ENCODE measurements at regions not wholly inside any gene's neighbourhood (a gene's known extent, or its start where the extent isn't known, plus 50 kb on each side); places are given as distances from the start of the nearest gene placed in this dataset.

DNA sequence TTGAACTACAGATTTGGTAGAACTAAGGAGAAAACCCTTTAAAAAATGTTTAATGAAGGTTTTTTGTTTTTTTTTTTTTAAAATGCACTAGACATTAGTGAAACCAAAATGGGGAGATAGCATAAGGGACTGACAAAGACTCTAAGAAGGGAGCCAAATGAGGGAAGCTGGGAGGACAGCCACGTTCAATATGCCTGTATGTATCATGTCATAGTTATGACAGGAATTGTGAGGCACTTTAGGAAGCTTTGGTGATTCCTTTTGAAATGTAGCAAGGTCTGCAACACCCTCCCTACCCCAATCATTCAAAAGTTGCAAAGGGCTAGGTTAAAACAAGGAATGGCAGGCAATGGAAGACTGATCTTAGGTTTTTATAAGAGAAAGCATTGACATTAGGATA, 526.0 kb downstream of the TLL1 start:
- Histone ChIP-seq H3K9me2 (ENCODE audit: insufficient read depth) (no peaks in the 10 kb centered on the region), H2AFZ (no peak overlapping the region), H3K79me2 (ENCODE audit: insufficient read depth) (no peaks in the 10 kb centered on the region), H3K27ac (no peak overlapping the region), H3F3A (ENCODE audit: insufficient read depth) (no peaks in the 10 kb centered on the region), H3K4me2 (ENCODE audit: unreplicated experiment) (no peak overlapping the region), H4K20me1 (ENCODE audit: insufficient read depth) (no peaks in the 10 kb centered on the region), H3K4me3 (no peak overlapping the region), H3K36me3 (ENCODE audit: low read depth) (no peaks in the 10 kb centered on the region), H3K9ac (no peak overlapping the region), H3K4me1 (ENCODE audit: insufficient read depth) (no peaks in the 10 kb centered on the region), H3K27me3 (replicated peaks; ENCODE audit: insufficient read depth) (no peaks in the 10 kb centered on the region), H3K9me3 (ENCODE audit: low read depth) (no peaks in the 10 kb centered on the region)
- TF ChIP-seq EZH2 (IDR thresholded peaks at IDR 0.05; ENCODE audit: insufficient read depth, poor library complexity, severe bottlenecking) (no peak), EZH2phosphoT487 (IDR thresholded peaks at IDR 0.05; ENCODE audit: insufficient read depth, low read depth) (no peak)
- in situ Hi-C loops (cut with MboI) = no loop called here
- WGBS, 2 experiments (ENCODE audit: low coverage in 1 of 2, low lambda C conversion rate in 2 of 2, missing lambda C conversion rate in 2 of 2) = 0% methylated on average over 1 of the region's 1 CpG
- no peak for DNase-seq

DNA sequence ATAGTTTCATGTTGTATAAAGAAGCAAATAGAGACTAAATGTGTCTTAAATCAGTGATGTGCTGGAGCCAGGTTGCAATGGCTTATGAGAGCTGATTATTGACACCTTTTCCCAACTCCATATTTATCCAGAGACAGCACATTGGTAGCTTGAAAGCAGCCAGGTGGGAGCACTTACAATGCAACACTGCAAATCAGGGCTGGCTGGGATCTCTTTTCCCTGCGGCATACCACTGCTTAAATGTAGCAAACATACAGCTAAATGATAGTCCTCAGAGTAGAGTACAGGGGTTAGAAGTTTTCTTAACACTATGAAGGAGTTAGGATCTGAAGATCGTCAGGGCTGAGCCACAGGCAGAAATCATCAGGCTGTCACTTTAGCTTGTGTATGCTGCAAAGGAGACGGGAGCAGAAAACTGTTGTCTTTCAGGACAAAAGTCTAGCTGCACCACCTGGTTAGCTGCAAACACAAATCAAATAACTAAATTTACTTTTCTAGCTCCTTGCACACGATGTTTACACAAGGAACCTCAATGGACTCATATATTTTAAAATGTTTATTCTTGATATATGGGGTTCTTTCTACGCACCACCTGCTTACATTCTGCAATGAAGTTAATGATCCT, 527.3 kb downstream of the TLL1 start:
- H3K4me3 ChIP-seq = no peak overlapping the region
- H3F3A ChIP-seq (ENCODE audit: insufficient read depth) = no peaks in the 10 kb centered on the region
- H3K9me2 ChIP-seq (ENCODE audit: insufficient read depth) = no peaks in the 10 kb centered on the region
- H3K36me3 ChIP-seq (ENCODE audit: low read depth) = no peaks in the 10 kb centered on the region
- no peak overlapping the region for H2AFZ ChIP-seq
- no peaks in the 10 kb centered on the region for H3K79me2 ChIP-seq (ENCODE audit: insufficient read depth)
- H3K4me2 ChIP-seq (ENCODE audit: unreplicated experiment) = no peak overlapping the region
- 12 to 19% methylated on average over 5 of the region's 5 CpGs for WGBS, 2 experiments (ENCODE audit: low coverage in 1 of 2, low lambda C conversion rate in 2 of 2, missing lambda C conversion rate in 2 of 2)
- in situ Hi-C loops (cut with MboI) = no loop called here
- H3K9ac ChIP-seq = no peak overlapping the region
- TF ChIP-seq EZH2 (IDR thresholded peaks at IDR 0.05; ENCODE audit: insufficient read depth, poor library complexity, severe bottlenecking) (no peak), EZH2phosphoT487 (IDR thresholded peaks at IDR 0.05; ENCODE audit: insufficient read depth, low read depth) (no peak)
- no peak overlapping the region for H3K27ac ChIP-seq
- no peak for DNase-seq
- no peaks in the 10 kb centered on the region for H3K9me3 ChIP-seq (ENCODE audit: low read depth)
- no peaks in the 10 kb centered on the region for H3K4me1 ChIP-seq (ENCODE audit: insufficient read depth)
- no peaks in the 10 kb centered on the region for H3K27me3 ChIP-seq (replicated peaks; ENCODE audit: insufficient read depth)
- H4K20me1 ChIP-seq (ENCODE audit: insufficient read depth) = no peaks in the 10 kb centered on the region

DNA sequence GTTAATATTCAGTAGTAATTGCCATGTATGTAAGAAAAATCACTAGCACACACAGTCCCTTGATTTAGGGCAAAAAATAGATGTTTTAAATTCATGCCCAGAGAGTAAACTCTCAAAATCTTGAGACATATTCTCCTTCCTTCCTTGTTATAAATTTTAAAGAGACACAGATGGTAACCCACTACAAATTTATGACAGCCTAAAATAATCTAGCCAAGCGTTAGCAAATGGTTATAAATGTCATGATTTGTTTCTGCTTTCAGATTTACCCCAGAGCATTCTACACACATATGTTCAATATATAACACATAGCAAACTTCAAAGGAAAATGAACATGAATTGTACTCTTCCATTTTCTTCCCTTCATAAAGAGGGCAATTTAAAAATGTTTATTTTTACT, 540.3 kb downstream of the TLL1 start:
- no peak overlapping the region for H3K4me2 ChIP-seq (ENCODE audit: unreplicated experiment)
- in situ Hi-C loops (cut with MboI) = no loop called here
- H4K20me1 ChIP-seq (ENCODE audit: insufficient read depth) = no peaks in the 10 kb centered on the region
- no peak overlapping the region for H2AFZ ChIP-seq
- no peaks in the 10 kb centered on the region for H3K79me2 ChIP-seq (ENCODE audit: insufficient read depth)
- H3K9me3 ChIP-seq (ENCODE audit: low read depth) = no peaks in the 10 kb centered on the region
- no peak for TF ChIP-seq EZH2 (IDR thresholded peaks at IDR 0.05; ENCODE audit: insufficient read depth, poor library complexity, severe bottlenecking)
- no peak for TF ChIP-seq EZH2phosphoT487 (IDR thresholded peaks at IDR 0.05; ENCODE audit: insufficient read depth, low read depth)
- no peak overlapping the region for H3K9ac ChIP-seq
- H3K9me2 ChIP-seq (ENCODE audit: insufficient read depth) = no peaks in the 10 kb centered on the region
- no peaks in the 10 kb centered on the region for H3F3A ChIP-seq (ENCODE audit: insufficient read depth)
- H3K4me3 ChIP-seq = no peak overlapping the region
- no peak for DNase-seq
- H3K36me3 ChIP-seq (ENCODE audit: low read depth) = no peaks in the 10 kb centered on the region
- 2 to 7% methylated on average over 1 of the region's 1 CpG for WGBS, 2 experiments (ENCODE audit: low coverage in 1 of 2, low lambda C conversion rate in 2 of 2, missing lambda C conversion rate in 2 of 2)
- no peak overlapping the region for H3K27ac ChIP-seq
- no peaks in the 10 kb centered on the region for H3K27me3 ChIP-seq (replicated peaks; ENCODE audit: insufficient read depth)
- H3K4me1 ChIP-seq (ENCODE audit: insufficient read depth) = no peaks in the 10 kb centered on the region

DNA sequence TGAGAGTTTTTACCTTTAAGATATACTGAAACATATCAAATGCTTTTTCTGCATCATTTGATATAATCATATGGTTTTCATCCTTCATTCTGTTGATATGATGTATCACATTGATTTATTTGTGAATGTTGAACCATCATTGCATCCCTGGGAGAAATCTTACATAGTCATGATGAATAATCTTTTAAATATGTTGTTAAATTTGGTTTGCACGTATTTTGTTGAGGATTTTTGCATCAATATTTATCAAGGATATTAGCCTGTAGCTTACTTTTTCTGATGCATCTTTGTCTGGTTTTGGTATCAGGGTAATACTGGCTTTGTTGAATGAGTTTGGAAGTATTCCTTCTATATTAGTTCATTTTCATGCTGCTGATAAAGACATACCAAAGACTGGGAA, 541.4 kb downstream of the TLL1 start:
- H3F3A ChIP-seq (ENCODE audit: insufficient read depth) = no peaks in the 10 kb centered on the region
- H3K4me1 ChIP-seq (ENCODE audit: insufficient read depth) = no peaks in the 10 kb centered on the region
- 0 to 5% methylated on average over 1 of the region's 1 CpG for WGBS, 2 experiments (ENCODE audit: low coverage in 1 of 2, low lambda C conversion rate in 2 of 2, missing lambda C conversion rate in 2 of 2)
- no peaks in the 10 kb centered on the region for H3K27me3 ChIP-seq (replicated peaks; ENCODE audit: insufficient read depth)
- no peaks in the 10 kb centered on the region for H4K20me1 ChIP-seq (ENCODE audit: insufficient read depth)
- H2AFZ ChIP-seq = no peak overlapping the region
- H3K79me2 ChIP-seq (ENCODE audit: insufficient read depth) = no peaks in the 10 kb centered on the region
- no peaks in the 10 kb centered on the region for H3K9me3 ChIP-seq (ENCODE audit: low read depth)
- no peak overlapping the region for H3K4me2 ChIP-seq (ENCODE audit: unreplicated experiment)
- H3K36me3 ChIP-seq (ENCODE audit: low read depth) = no peaks in the 10 kb centered on the region
- no peak overlapping the region for H3K4me3 ChIP-seq
- no peak overlapping the region for H3K27ac ChIP-seq
- DNase-seq = no peak
- TF ChIP-seq EZH2phosphoT487 (IDR thresholded peaks at IDR 0.05; ENCODE audit: insufficient read depth, low read depth) = no peak
- TF ChIP-seq EZH2 (IDR thresholded peaks at IDR 0.05; ENCODE audit: insufficient read depth, poor library complexity, severe bottlenecking) = no peak
- no peaks in the 10 kb centered on the region for H3K9me2 ChIP-seq (ENCODE audit: insufficient read depth)
- H3K9ac ChIP-seq = no peak overlapping the region
- in situ Hi-C loops (cut with MboI) = no loop called here

DNA sequence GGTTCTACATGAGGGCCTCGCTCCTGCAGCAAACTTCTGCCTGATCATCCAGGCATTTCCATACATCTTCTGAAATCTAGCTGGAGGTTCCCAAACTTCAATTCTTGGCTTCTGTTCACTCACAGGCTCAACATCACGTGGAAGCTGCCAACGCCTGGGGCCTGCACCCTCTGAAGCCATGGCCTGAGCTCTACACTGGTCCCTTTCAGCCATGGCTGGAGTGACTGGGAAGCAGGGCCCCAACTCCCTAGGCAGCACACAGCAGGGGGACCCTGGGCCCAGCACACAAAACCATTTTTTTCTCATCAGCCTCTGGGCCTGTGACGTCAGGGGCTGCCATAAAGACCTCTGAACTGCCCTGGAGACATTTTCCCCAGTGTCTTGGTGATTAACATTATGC, 542.7 kb downstream of the TLL1 start:
- Histone ChIP-seq H2AFZ (no peak overlapping the region), H3K4me1 (ENCODE audit: insufficient read depth) (no peaks in the 10 kb centered on the region), H4K20me1 (ENCODE audit: insufficient read depth) (no peaks in the 10 kb centered on the region), H3K27me3 (replicated peaks; ENCODE audit: insufficient read depth) (no peaks in the 10 kb centered on the region), H3K4me3 (no peak overlapping the region), H3K36me3 (ENCODE audit: low read depth) (no peaks in the 10 kb centered on the region), H3K27ac (no peak overlapping the region), H3K9me2 (ENCODE audit: insufficient read depth) (no peaks in the 10 kb centered on the region), H3K9ac (no peak overlapping the region), H3K4me2 (ENCODE audit: unreplicated experiment) (no peak overlapping the region), H3F3A (ENCODE audit: insufficient read depth) (no peaks in the 10 kb centered on the region), H3K79me2 (ENCODE audit: insufficient read depth) (no peaks in the 10 kb centered on the region), H3K9me3 (ENCODE audit: low read depth) (no peaks in the 10 kb centered on the region)
- TF ChIP-seq EZH2 (IDR thresholded peaks at IDR 0.05; ENCODE audit: insufficient read depth, poor library complexity, severe bottlenecking) (no peak), EZH2phosphoT487 (IDR thresholded peaks at IDR 0.05; ENCODE audit: insufficient read depth, low read depth) (no peak)
- in situ Hi-C loops (cut with MboI) = no loop called here
- WGBS, 2 experiments (ENCODE audit: low coverage in 1 of 2, low lambda C conversion rate in 2 of 2, missing lambda C conversion rate in 2 of 2) = 8 to 14% methylated on average over 4 of the region's 4 CpGs
- DNase-seq = no peak

All from GM23248 (cell line).